ENCODE measurements at regions not wholly inside any gene's neighbourhood (a gene's known extent, or its start where the extent isn't known, plus 50 kb on each side); places are given as distances from the start of the nearest gene placed in this dataset.
A peak's percentile ranks its signal among the peaks of the same experiment; 100 is the strongest.

GRCh38 chr1:244209955-244210354 lies 158.9 kb downstream of the ZBTB18 start:
- Histone ChIP-seq H3K27me3 (no peaks in the 10 kb centered on the region), H3K9me3 (no peaks in the 10 kb centered on the region), H3K4me3 (ENCODE audit: low read depth, low read length) (no peak overlapping the region), H3K36me3 (no peaks in the 10 kb centered on the region), H3K4me1 (peaks cover 5% of the 10 kb centered on the region)
- TF ChIP-seq CTCF (IDR thresholded peaks at IDR 0.05; ENCODE audit: low read depth, low read length): no peak
- no peak for DNase-seq

GRCh38 chr1:244210884-244211558 lies 159.9 kb downstream of the ZBTB18 start:
- H3K9me3 ChIP-seq: no peaks in the 10 kb centered on the region
- peak; percentile 49 for DNase-seq
- no peak overlapping the region for H3K4me3 ChIP-seq (ENCODE audit: low read depth, low read length)
- TF ChIP-seq CTCF (IDR thresholded peaks at IDR 0.05; ENCODE audit: low read depth, low read length): peak; percentile 72
- no peaks in the 10 kb centered on the region for H3K27me3 ChIP-seq
- peaks cover 5% of the 10 kb centered on the region for H3K4me1 ChIP-seq
- no peaks in the 10 kb centered on the region for H3K36me3 ChIP-seq

GRCh38 chr1:244211559-244211944 lies 160.5 kb downstream of the ZBTB18 start:
- TF ChIP-seq CTCF (IDR thresholded peaks at IDR 0.05; ENCODE audit: low read depth, low read length): no peak
- H3K27me3 ChIP-seq: no peaks in the 10 kb centered on the region
- H3K4me1 ChIP-seq: peaks cover 5% of the 10 kb centered on the region
- DNase-seq: no peak
- H3K36me3 ChIP-seq: no peaks in the 10 kb centered on the region
- no peaks in the 10 kb centered on the region for H3K9me3 ChIP-seq
- no peak overlapping the region for H3K4me3 ChIP-seq (ENCODE audit: low read depth, low read length)

- no peaks in the 10 kb centered on the region for H3K27me3 ChIP-seq
- TF ChIP-seq CTCF (IDR thresholded peaks at IDR 0.05; ENCODE audit: low read depth, low read length): no peak
- H3K36me3 ChIP-seq: no peaks in the 10 kb centered on the region
- no peak for DNase-seq
- peaks cover 5% of the 10 kb centered on the region for H3K4me1 ChIP-seq
- no peaks in the 10 kb centered on the region for H3K9me3 ChIP-seq
- no peak overlapping the region for H3K4me3 ChIP-seq (ENCODE audit: low read depth, low read length)
Measured at GRCh38 chr1:244212219-244212618, 161.1 kb downstream of the ZBTB18 start.

- DNase-seq: no peak
- Histone ChIP-seq H3K36me3 (no peaks in the 10 kb centered on the region), H3K4me3 (ENCODE audit: low read depth, low read length) (no peak overlapping the region), H3K4me1 (peaks cover 5% of the 10 kb centered on the region), H3K9me3 (no peaks in the 10 kb centered on the region), H3K27me3 (no peaks in the 10 kb centered on the region)
- no peak for TF ChIP-seq CTCF (IDR thresholded peaks at IDR 0.05; ENCODE audit: low read depth, low read length)
Measured at GRCh38 chr1:244212797-244213475, 161.9 kb downstream of the ZBTB18 start.
